ELF-1 (cell line): ENCODE measurements at regions not wholly inside any gene's neighbourhood (a gene's known extent, or its start where the extent isn't known, plus 50 kb on each side); places are given as distances from the start of the nearest gene placed in this dataset.
"Not testable (repeated sequence)": the region's sequence is repeated elsewhere in the genome, so short reads cannot be mapped to it uniquely, and the experiment has no call there.

Experiments used
- DNase-seq: peaks from one replicate; pipeline ENCODE4 v3.0.0-alpha.2; 2016; ENCODE audit warnings: low read depth, low spot score

GRCh38 chr4:116150152-116150551, 935.2 kb downstream of the TRAM1L1 start:
- no peak for DNase-seq

DNA sequence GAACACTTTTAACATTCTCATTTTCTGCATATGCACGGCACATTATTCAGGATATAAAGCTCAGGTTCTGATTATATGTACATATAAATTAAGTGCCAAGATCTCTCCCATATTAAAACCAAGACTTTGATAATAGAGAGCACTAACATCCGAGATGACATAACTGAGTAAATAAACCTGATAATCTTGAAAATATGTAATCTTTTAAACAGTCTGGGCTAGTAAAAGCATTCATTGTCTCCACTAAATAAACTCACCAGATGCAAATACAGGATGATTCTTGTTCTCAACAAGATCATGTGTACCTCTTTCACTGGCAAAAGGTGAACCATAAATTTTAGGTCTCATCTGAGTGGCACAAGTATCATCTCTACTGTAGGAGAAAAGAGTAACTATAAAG, 942.2 kb downstream of the TRAM1L1 start:
- no peak for DNase-seq

- peak; percentile 25 for DNase-seq
These were observed 952.4 kb downstream of the TRAM1L1 start for GRCh38 chr4:116132946-116133345.

DNA sequence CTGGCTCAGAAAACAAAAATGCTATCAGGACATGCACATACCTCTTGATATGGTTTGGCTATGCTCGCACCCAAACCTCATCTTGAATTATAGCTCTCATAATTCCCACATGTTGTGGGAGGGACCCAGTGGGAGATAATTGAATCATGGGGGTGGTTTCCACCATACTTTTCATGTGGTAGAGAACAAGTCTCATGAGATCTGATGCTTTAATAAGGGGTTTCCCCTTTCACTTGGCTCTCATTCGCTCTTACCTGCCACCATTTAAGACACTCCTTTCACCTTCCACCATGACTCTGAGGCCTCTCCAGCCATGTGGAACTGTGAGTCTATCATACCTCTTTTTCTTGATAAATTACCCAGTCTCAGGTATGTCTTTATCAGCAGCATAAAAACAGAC, 958.6 kb downstream of the TRAM1L1 start:
- no peak for DNase-seq

DNA sequence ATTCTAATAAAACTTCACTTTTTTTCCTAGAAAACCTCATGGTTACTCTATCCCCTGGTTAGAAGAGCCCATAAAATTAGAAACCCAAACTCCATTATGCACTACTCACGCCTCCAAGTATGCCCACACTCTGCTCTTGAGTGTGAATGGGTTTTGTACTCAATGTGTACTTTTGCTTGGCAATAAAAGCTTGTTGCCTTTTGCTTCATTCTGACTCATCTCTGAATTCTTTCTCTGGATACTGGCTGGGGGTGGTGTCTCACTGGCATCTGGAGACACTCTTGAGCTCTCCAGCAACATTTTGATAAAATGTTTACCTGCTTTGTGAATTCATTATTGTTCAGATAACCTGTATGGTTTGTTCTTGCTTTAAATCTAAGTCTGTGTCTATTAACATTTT, 963.3 kb downstream of the TRAM1L1 start:
- no peak for DNase-seq

- no peak for DNase-seq
These were observed 967.2 kb downstream of the TRAM1L1 start for GRCh38 chr4:116118221-116118620.

DNA sequence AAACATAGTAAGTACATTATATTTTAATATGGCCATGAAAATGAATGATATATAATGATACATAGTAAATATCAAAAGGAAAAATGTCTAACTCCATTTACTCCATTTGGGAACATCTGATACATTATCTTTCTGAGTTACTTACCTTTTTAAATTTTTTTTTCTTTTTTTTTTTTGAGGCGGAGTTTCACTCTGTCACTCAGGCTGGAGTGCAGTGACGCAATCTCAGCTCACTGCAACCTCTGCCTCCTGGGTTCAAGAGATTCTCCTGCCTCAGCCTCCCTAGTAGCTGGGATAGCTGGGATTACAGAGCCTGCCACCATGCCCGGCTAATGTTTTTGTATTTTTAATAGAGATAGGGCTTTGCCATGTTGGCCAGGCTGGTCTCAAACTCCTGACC, 972.5 kb downstream of the TRAM1L1 start:
- DNase-seq, result not testable (repeated sequence)

GRCh38 chr4:116110713-116111112, 974.7 kb downstream of the TRAM1L1 start:
- no peak for DNase-seq

DNA sequence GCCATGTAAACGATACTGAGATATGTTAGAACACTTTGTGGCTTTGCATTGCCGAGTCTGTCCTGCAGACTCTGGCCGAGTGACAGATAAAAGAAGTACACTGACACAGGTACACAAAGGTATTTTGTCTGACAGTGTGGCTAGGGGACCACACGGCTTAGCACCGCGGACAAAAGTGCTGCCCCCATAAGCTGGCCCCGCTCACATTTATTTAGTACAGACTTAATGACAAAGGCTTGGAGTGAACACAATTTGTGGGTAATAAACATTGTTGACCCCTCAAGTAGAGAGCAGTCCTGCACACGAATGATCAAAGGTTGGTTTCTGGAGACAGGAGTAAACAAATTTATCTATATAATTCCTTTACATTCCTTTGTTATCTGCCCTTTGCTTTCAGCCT, 976.8 kb downstream of the TRAM1L1 start:
- no peak for DNase-seq

- DNase-seq, result no peak
These were observed 984.1 kb downstream of the TRAM1L1 start for GRCh38 chr4:116101321-116101720.

- DNase-seq, result no peak
These were observed 985.8 kb downstream of the TRAM1L1 start for GRCh38 chr4:116099596-116099995.

DNA sequence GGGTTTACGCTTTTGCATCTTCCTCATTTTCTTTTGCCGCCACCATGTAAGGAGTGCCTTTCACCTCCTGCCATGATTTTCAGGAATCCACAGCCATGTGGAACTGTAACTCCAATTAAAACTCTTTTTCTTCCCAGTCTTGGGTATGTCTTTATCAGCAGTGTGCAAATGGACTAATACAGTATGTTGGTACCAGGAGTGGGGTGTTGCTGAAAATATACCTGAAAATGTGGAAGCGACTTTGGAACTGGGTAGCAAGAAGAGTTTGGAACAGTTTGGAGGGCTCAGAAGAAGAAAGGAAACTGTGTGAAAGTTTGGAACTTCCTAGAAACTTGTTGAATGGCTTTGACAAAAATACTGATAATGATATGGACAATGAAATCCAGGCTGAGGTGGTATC, 983.9 kb upstream of the NDST4 start:
- not testable (repeated sequence) for DNase-seq

- DNase-seq, result no peak
These were observed 979.5 kb upstream of the NDST4 start for GRCh38 chr4:116092961-116093360.

- no peak for DNase-seq
These were observed 975.4 kb upstream of the NDST4 start for GRCh38 chr4:116088771-116089170.

GRCh38 chr4:116082808-116083366, 969.5 kb upstream of the NDST4 start:
- no peak for DNase-seq

DNA sequence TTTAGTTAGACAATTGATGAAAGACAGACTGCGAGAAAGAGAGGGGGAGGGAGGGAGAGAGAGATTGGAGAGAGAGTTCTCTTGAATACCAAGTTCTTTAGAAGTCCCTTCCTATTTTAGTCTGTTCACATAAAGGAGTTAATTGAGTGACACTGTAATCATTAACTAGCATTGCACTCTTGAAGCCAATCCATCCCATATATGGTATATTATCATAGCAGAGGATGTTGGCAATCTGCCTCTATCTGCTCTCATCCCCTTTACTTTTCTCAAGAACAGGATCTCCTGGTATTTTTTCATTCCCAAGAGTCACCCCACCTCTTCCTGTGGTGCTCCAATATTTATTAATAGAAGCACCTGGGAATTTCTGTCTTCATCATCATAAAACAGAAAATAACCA, 959.6 kb upstream of the NDST4 start:
- DNase-seq, result no peak

DNA sequence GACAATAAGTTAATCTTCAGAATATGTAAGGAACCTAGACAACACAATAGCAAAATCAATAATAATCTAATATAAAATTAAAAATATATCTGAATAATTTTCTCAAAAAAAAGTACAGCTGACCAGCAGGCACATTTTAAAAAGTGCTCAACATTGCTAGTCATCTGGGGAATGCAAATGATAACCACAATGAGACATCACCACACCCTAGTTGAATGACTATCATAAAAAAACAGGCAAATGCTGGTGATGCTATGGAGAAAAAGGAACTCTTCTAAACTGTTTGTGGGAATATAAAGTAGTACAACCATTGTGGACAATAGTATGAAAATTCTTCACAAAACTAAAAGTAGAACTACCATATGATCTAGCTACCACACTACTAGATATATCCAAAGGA, 956.9 kb upstream of the NDST4 start:
- no peak for DNase-seq

DNA sequence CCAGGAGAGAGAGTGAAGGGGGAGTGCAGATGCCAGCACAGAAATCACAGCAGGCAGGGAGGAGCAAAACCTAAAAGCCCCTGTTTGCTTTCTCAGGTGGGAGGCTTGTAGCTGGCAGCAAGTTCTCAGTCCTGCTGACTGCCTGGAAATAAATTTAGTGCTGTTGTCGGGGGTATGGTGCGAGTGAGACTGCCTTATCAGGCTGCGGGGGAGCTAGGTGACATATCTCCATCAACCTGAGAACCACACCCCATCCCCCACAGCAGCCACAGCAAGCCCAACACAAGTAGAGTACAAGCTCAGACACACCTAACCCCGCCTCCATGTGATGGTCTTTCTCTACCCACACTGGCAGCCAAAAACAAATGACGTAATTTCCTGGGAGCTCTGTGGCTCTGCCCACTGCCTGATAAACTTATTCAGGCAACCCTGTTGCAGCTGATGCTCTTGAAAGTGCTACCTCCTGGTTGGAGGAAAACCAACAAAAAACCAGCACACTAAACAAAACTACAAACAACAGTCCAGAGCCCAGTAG, 953.4 kb upstream of the NDST4 start:
- peak; percentile 47 for DNase-seq

GRCh38 chr4:116064331-116064730, 950.9 kb upstream of the NDST4 start:
- no peak for DNase-seq

- no peak for DNase-seq
These were observed 945.9 kb upstream of the NDST4 start for GRCh38 chr4:116059361-116059760.

- no peak for DNase-seq
These were observed 944.7 kb upstream of the NDST4 start for GRCh38 chr4:116058129-116058528.

GRCh38 chr4:116055857-116056827, 942.7 kb upstream of the NDST4 start:
- DNase-seq, result no peak

DNA sequence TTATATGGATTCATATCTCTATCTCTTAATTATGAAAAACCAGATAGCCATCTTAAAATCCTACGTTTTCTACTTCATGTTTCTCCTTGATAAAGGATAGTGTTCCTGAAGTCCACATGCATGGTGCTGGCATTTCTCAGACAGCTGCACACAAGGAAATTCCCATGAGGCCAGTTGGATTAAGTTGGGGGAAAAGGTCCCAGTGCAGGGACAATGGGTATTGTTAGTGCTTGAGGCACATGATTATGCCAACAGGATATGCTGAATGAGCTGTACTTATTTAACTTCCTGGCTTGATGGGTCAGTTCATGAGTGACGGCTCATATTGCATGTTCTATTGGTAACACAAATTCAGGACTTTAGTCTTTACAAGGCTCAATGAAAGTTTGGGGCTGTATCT, 913.9 kb upstream of the NDST4 start:
- no peak for DNase-seq
